H9 (cell line): ENCODE measurements at regions not wholly inside any gene's neighbourhood (a gene's known extent, or its start where the extent isn't known, plus 50 kb on each side); places are given as distances from the start of the nearest gene placed in this dataset.

Source experiments
- DNase-seq: peaks from one replicate; pipeline ENCODE4 v3.0.0-alpha.2; 2017
- H2AFZ ChIP-seq: one replicate; pipeline ENCODE4 v1.6.1; 2013; ENCODE audit warnings: mild to moderate bottlenecking, low read length, control low read depth, moderate library complexity
- H2AK5ac ChIP-seq: 2 replicates; pipeline ENCODE4 v1.6.1; 2013; ENCODE audit warnings: low read length, control low read depth, mixed read lengths; ENCODE audit not compliant: insufficient read length
- H2BK120ac ChIP-seq: one replicate; pipeline ENCODE4 v1.6.1; 2013; ENCODE audit warnings: low read depth, mild to moderate bottlenecking, low read length, control low read depth, inconsistent platforms; ENCODE audit not compliant: poor library complexity, severe bottlenecking
- H2BK12ac ChIP-seq: 2 replicates; pipeline ENCODE4 v1.6.1; 2013; ENCODE audit warnings: low read length, control low read depth, mixed read lengths, low read depth; ENCODE audit not compliant: insufficient read length
- H2BK15ac ChIP-seq: 2 replicates; pipeline ENCODE4 v1.6.1; 2013; ENCODE audit warnings: low read depth, low read length, control low read depth
- H2BK20ac ChIP-seq: one replicate; pipeline ENCODE4 v1.6.1; 2013; ENCODE audit warnings: low read depth, mild to moderate bottlenecking, low read length, control low read depth, inconsistent platforms; ENCODE audit not compliant: poor library complexity, severe bottlenecking
- H2BK5ac ChIP-seq: 2 replicates; pipeline ENCODE4 v1.6.1; 2013; ENCODE audit warnings: low read length, control low read depth, mixed read lengths; ENCODE audit not compliant: insufficient read length
- H3K14ac ChIP-seq: 2 replicates; pipeline ENCODE4 v1.6.1; 2013; ENCODE audit warnings: low read length, control low read depth; ENCODE audit not compliant: insufficient read depth
- H3K18ac ChIP-seq: 2 replicates; pipeline ENCODE4 v1.6.1; 2013; ENCODE audit warnings: low read depth, mild to moderate bottlenecking, mixed read lengths, low read length, control low read depth; ENCODE audit not compliant: insufficient read length
- H3K23ac ChIP-seq: 2 replicates; pipeline ENCODE4 v1.6.1; 2013; ENCODE audit warnings: low read length, control low read depth, mixed read lengths, low read depth; ENCODE audit not compliant: insufficient read length
- H3K23me2 ChIP-seq: 2 replicates; pipeline ENCODE4 v1.6.1; 2013; ENCODE audit warnings: low read depth, mild to moderate bottlenecking, mixed read lengths, low read length, control low read depth; ENCODE audit not compliant: insufficient read length, poor library complexity, severe bottlenecking
- H3K27ac ChIP-seq: 2 replicates; pipeline ENCODE4 v1.5.1; 2013; ENCODE audit warnings: low read length, control low read depth, mixed read lengths, low read depth; ENCODE audit not compliant: insufficient read length
- H3K27me3 ChIP-seq: 2 replicates; pipeline ENCODE4 v1.6.1; 2013; ENCODE audit warnings: low read length, control low read depth, inconsistent platforms; ENCODE audit not compliant: insufficient read depth
- H3K4ac ChIP-seq: 2 replicates; pipeline ENCODE4 v1.6.1; 2013; ENCODE audit warnings: low read depth, mild to moderate bottlenecking, control low read depth, inconsistent platforms, low read length, moderate library complexity
- H3K4me1 ChIP-seq: 2 replicates; pipeline ENCODE4 v1.6.1; 2013; ENCODE audit warnings: low read length, control low read depth, inconsistent platforms; ENCODE audit not compliant: insufficient read depth
- H3K4me2 ChIP-seq: 2 replicates; pipeline ENCODE4 v1.6.1; 2013; ENCODE audit warnings: low read length, control low read depth, mixed read lengths; ENCODE audit not compliant: insufficient read length, insufficient read depth
- H3K56ac ChIP-seq: 2 replicates; pipeline ENCODE4 v1.6.1; 2013; ENCODE audit warnings: low read depth, mild to moderate bottlenecking, mixed read lengths, low read length, control low read depth; ENCODE audit not compliant: insufficient read length
- H3K79me1 ChIP-seq: 2 replicates; pipeline ENCODE4 v1.6.1; 2013; ENCODE audit warnings: low read depth, mild to moderate bottlenecking, moderate library complexity, low read length, control low read depth, inconsistent platforms; ENCODE audit not compliant: insufficient read depth, poor library complexity, severe bottlenecking
- H3K79me2 ChIP-seq: 2 replicates; pipeline ENCODE4 v1.6.1; 2013; ENCODE audit warnings: low read length, control low read depth, inconsistent platforms; ENCODE audit not compliant: insufficient read depth
- H3K9ac ChIP-seq: 2 replicates; pipeline ENCODE4 v1.6.1; 2013; ENCODE audit warnings: low read length, control low read depth, mixed read lengths; ENCODE audit not compliant: insufficient read length; ENCODE audit errors: extremely low read depth
- H3K9me3 ChIP-seq: one replicate; pipeline ENCODE4 v1.6.1; 2013; ENCODE audit warnings: low read depth, low read length, inconsistent platforms; ENCODE audit not compliant: control insufficient read depth
- H3T11ph ChIP-seq: one replicate; pipeline ENCODE4 v1.6.1; 2013; ENCODE audit warnings: mild to moderate bottlenecking, low read length, control low read depth, inconsistent platforms
- H4K20me1 ChIP-seq: one replicate; pipeline ENCODE4 v1.6.1; 2013; ENCODE audit not compliant: control insufficient read depth, insufficient read length, insufficient read depth
- H4K5ac ChIP-seq: 2 replicates; pipeline ENCODE4 v1.6.1; 2013; ENCODE audit warnings: low read depth, mild to moderate bottlenecking, mixed read lengths, low read length, control low read depth; ENCODE audit not compliant: insufficient read length
- H4K8ac ChIP-seq: replicated peaks from 2 replicates; pipeline ENCODE4 v1.6.1; 2013; ENCODE audit warnings: low read length, control low read depth, mixed read lengths, low read depth; ENCODE audit not compliant: insufficient read length
- H4K91ac ChIP-seq: 2 replicates; pipeline ENCODE4 v1.6.1; 2013; ENCODE audit warnings: low read depth, mild to moderate bottlenecking, moderate library complexity, mixed read lengths, low read length, control low read depth; ENCODE audit not compliant: insufficient read length
- H3K27ac Mint-ChIP-seq, 3 experiments: 2 replicates in 2 of 3; 3 replicates in 1 of 3; pipeline ENCODE4 v1.8.0; 2020 to 2021; ENCODE audit warnings: mixed read lengths in 3 of 3, mild to moderate bottlenecking in 1 of 3, moderate library complexity in 1 of 3
- H3K27me3 Mint-ChIP-seq: 2 replicates; pipeline ENCODE4 v1.8.0; 2021; ENCODE audit warnings: low read depth, mild to moderate bottlenecking, moderate library complexity, mixed read lengths
- H3K36me3 Mint-ChIP-seq, 3 experiments: 2 replicates in 2 of 3; 3 replicates in 1 of 3; pipeline ENCODE4 v1.8.0; 2020 to 2021; ENCODE audit warnings: low read depth in 3 of 3, mixed read lengths in 3 of 3; ENCODE audit not compliant: insufficient read depth in 1 of 3
- H3K4me1 Mint-ChIP-seq, 2 experiments: 2 replicates each; pipeline ENCODE4 v1.8.0; 2020; ENCODE audit warnings: mixed read lengths in 2 of 2
- H3K4me3 Mint-ChIP-seq, 2 experiments: 2 replicates in 1 of 2; 3 replicates in 1 of 2; pipeline ENCODE4 v1.8.0; 2020 to 2021; ENCODE audit warnings: mild to moderate bottlenecking in 2 of 2, mixed read lengths in 2 of 2, moderate library complexity in 1 of 2
- H3K9me3 Mint-ChIP-seq, 2 experiments: 2 replicates in 1 of 2; 3 replicates in 1 of 2; pipeline ENCODE4 v1.8.0; 2020; ENCODE audit warnings: mild to moderate bottlenecking in 2 of 2, mixed read lengths in 2 of 2, moderate library complexity in 1 of 2
- CTCF ChIP-seq: fragments of 200-600 bp; sonication (generic); conservative IDR thresholded peaks from 3 replicates; pipeline ENCODE4 v1.8.0; 2021; ENCODE audit warnings: antibody characterized with exemption, mild to moderate bottlenecking

- no peak overlapping the region for H2BK12ac ChIP-seq
- H3K27ac Mint-ChIP-seq, result no peak overlapping the region
- H4K20me1 ChIP-seq, result no peaks in the 10 kb centered on the region
- no peak overlapping the region for H3K9ac ChIP-seq
- H2AK5ac ChIP-seq, result no peak overlapping the region
- DNase-seq, result no peak
- H3K4me3 Mint-ChIP-seq, result no peak overlapping the region
- H3K27me3 Mint-ChIP-seq, result no peaks in the 10 kb centered on the region
- H2BK20ac ChIP-seq, result no peak overlapping the region
- H3K23ac ChIP-seq, result no peak overlapping the region
- H2AFZ ChIP-seq, result no peak overlapping the region
- no peak overlapping the region for H3K27ac ChIP-seq
- no peak overlapping the region for H2BK15ac ChIP-seq
- TF ChIP-seq CTCF, result no peak
- no peaks in the 10 kb centered on the region for H3K9me3 ChIP-seq
- no peak overlapping the region for H2BK5ac ChIP-seq
- H4K91ac ChIP-seq, result no peak overlapping the region
- H4K8ac ChIP-seq, result no peak overlapping the region
- H3K79me2 ChIP-seq, result no peaks in the 10 kb centered on the region
- H3K56ac ChIP-seq, result no peak overlapping the region
- no peaks in the 10 kb centered on the region for H3K27me3 ChIP-seq
- H3K4me1 Mint-ChIP-seq, result peaks cover 5 to 15% of the 10 kb centered on the region in 2 experiments; a peak in 3 of 4 replicates
- no peak overlapping the region for H2BK120ac ChIP-seq
- no peak overlapping the region for H3K4ac ChIP-seq
- H3K36me3 Mint-ChIP-seq, result no peaks in the 10 kb centered on the region
- no peaks in the 10 kb centered on the region for H3K9me3 Mint-ChIP-seq
- no peak overlapping the region for H3T11ph ChIP-seq
- H3K18ac ChIP-seq, result no peak overlapping the region
- no peaks in the 10 kb centered on the region for H3K79me1 ChIP-seq
- H3K23me2 ChIP-seq, result no peaks in the 10 kb centered on the region
- H3K4me2 ChIP-seq, result no peak overlapping the region
- H3K4me1 ChIP-seq, result 0 out of 2 replicates have a peak, but pooled peaks cover 2% of the 10 kb centered on the region
- no peak overlapping the region for H3K14ac ChIP-seq
- no peak overlapping the region for H4K5ac ChIP-seq
Measured at GRCh38 chr4:125789023-125789422, 474.3 kb downstream of the FAT4 start.
